C4-2B (cell line): ENCODE measurements at regions not wholly inside any gene's neighbourhood (a gene's known extent, or its start where the extent isn't known, plus 50 kb on each side); places are given as distances from the start of the nearest gene placed in this dataset.

Experiments used
- H3K27ac ChIP-seq: fragments of 450-650 bp; 2 replicates; pipeline ENCODE4 v1.5.1; 2017
- ZFX ChIP-seq: fragments of 450-650 bp; IDR thresholded peaks from 2 replicates; pipeline ENCODE4 v1.6.1; 2017
- TF ChIP-seq, protein P1 (sequence below): fragments of 450-650 bp; conservative IDR thresholded peaks from 2 replicates; pipeline ENCODE4 v1.5.1; 2017; ENCODE audit warnings: mild to moderate bottlenecking

GRCh38 chr13:105033999-105034398 is 1501.5 kb downstream of the EFNB2 start:
- H3K27ac ChIP-seq, result no peak overlapping the region
- no peak for TF ChIP-seq ZFX

DNA sequence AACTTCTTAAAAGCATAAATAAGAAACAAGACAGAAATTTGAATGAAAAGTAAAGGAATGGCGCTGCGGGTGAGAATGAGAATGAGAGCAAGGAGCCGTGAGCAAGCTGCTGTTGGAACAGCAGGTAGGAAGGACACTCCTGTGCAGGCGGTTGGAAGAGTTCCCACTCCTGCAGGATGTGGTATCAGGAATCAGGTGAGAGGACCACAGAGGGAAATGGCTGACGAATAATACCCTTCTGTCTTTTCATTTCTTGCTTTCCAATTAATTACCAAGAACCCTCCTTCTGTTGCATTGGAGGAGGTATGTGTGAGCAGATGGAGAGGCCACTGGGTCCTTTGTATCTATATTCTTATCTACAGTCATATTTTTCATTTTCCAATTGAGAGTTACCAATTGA is 1504.2 kb downstream of the EFNB2 start:
- no peak overlapping the region for H3K27ac ChIP-seq
- no peak for TF ChIP-seq ZFX
- TF ChIP-seq, protein P1, sequence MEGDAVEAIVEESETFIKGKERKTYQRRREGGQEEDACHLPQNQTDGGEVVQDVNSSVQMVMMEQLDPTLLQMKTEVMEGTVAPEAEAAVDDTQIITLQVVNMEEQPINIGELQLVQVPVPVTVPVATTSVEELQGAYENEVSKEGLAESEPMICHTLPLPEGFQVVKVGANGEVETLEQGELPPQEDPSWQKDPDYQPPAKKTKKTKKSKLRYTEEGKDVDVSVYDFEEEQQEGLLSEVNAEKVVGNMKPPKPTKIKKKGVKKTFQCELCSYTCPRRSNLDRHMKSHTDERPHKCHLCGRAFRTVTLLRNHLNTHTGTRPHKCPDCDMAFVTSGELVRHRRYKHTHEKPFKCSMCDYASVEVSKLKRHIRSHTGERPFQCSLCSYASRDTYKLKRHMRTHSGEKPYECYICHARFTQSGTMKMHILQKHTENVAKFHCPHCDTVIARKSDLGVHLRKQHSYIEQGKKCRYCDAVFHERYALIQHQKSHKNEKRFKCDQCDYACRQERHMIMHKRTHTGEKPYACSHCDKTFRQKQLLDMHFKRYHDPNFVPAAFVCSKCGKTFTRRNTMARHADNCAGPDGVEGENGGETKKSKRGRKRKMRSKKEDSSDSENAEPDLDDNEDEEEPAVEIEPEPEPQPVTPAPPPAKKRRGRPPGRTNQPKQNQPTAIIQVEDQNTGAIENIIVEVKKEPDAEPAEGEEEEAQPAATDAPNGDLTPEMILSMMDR, result no peak

- no peak overlapping the region for H3K27ac ChIP-seq
- TF ChIP-seq, protein P1, result no peak
- TF ChIP-seq ZFX, result no peak
Measured at GRCh38 chr13:105030851-105031250, 1504.6 kb downstream of the EFNB2 start.

- TF ChIP-seq ZFX, result no peak
- TF ChIP-seq, protein P1, result no peak
- H3K27ac ChIP-seq, result no peak overlapping the region
Measured at GRCh38 chr13:105019073-105019472, 1516.4 kb downstream of the EFNB2 start.

GRCh38 chr13:105016266-105016665 is 1519.2 kb downstream of the EFNB2 start:
- H3K27ac ChIP-seq, result no peak overlapping the region
- TF ChIP-seq, protein P1, result no peak
- no peak for TF ChIP-seq ZFX

GRCh38 chr13:105008604-105009003 is 1526.9 kb downstream of the EFNB2 start:
- no peak overlapping the region for H3K27ac ChIP-seq
- TF ChIP-seq, protein P1, result no peak
- no peak for TF ChIP-seq ZFX

DNA sequence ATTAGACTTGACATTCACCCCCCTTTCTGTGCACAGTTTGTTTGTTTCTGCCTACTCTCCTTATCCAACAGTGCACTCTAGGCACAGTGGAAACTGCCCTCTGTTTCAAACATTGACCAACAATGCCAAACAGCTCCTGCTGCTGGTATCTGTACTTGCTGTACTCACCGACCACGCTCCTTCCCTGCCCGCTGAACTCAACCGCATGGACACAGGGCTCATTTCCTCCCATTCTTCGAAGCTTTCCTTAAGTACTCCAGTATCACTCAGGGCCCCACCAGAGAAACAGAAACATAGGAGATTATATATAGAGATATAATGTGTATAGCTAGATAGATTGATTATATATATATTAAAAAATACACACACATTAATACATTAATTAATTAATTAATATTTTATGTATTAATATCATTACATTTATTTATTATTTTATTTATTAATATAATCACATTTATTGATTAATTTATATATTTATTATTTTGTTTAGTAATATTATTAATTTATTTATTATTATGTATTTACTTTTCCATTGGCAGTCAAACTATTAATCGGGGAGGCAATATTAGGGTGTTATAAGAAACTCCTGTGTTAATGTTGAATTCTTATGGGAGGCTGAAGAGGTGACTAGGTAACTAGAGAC is 1528.2 kb downstream of the EFNB2 start:
- TF ChIP-seq ZFX, result no peak
- TF ChIP-seq, protein P1, result no peak

DNA sequence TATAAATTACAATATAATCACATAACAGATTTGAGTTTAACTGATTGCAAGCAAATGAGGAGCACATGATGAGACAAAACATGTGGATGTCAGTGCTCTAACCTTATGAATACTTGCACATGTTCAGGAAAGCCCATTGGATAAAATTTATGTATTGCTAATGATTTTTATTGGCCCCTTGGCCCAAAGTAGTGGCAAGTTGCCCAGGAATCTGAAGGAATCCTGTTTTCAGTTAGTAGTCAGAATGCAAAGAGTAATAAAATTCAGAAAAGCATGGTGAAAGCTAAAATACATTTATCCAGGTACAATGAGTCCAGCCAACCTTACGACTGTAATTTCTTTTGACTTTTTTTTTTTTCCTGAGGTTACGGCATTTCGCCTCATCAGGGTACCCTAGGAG is 1539.4 kb downstream of the EFNB2 start:
- no peak for TF ChIP-seq ZFX
- TF ChIP-seq, protein P1, result no peak
- H3K27ac ChIP-seq, result no peak overlapping the region

More for the DNA sequence above, 1528.2 kb downstream of the EFNB2 start:
- no peak overlapping the region for H3K27ac ChIP-seq
